ENCODE measurements at regions not wholly inside any gene's neighbourhood (a gene's known extent, or its start where the extent isn't known, plus 50 kb on each side); places are given as distances from the start of the nearest gene placed in this dataset.
"Not testable (repeated sequence)": the region's sequence is repeated elsewhere in the genome, so short reads cannot be mapped to it uniquely, and the experiment has no call there.

- not testable (repeated sequence) for TF ChIP-seq CTCF, POLR2A (IDR thresholded peaks at IDR 0.05)
These were observed 261.2 kb upstream of the TOM1L1 start for GRCh38 chr17:54639426-54639825.
